ENCODE measurements at regions not wholly inside any gene's neighbourhood (a gene's known extent, or its start where the extent isn't known, plus 50 kb on each side); places are given as distances from the start of the nearest gene placed in this dataset.

DNA sequence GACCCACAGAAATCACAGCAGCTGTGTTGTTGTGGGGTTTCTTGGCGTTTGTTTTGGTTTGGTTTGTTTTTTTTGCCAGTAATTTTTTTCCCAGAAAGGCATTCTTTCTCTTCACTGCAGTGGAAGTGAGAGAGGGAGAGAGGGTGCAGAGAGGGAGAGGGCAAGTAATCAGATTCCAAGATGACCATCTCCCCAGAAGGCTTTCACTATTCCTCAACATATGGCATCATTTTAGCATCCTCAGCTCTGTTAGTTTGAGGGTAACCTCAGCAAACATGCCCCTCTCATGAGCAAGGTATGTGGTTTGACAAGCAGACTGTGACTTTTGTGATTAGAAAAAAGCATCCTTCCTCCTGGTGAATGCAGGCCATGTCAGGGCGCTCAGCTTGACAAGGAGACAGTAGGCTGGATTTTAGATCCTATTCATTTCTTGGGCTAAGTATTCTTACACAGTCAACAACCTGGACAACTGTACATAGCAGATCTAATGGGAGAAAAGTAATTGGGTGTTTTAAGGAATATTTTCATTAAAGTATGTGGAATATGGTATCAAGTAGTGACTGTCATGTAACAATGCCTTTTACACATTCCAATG, 86.3 kb upstream of the PIK3CG start:
- TF ChIP-seq POLR2A (IDR thresholded peaks at IDR 0.05; ENCODE audit: low read length) = no peak
- TF ChIP-seq, protein P1, sequence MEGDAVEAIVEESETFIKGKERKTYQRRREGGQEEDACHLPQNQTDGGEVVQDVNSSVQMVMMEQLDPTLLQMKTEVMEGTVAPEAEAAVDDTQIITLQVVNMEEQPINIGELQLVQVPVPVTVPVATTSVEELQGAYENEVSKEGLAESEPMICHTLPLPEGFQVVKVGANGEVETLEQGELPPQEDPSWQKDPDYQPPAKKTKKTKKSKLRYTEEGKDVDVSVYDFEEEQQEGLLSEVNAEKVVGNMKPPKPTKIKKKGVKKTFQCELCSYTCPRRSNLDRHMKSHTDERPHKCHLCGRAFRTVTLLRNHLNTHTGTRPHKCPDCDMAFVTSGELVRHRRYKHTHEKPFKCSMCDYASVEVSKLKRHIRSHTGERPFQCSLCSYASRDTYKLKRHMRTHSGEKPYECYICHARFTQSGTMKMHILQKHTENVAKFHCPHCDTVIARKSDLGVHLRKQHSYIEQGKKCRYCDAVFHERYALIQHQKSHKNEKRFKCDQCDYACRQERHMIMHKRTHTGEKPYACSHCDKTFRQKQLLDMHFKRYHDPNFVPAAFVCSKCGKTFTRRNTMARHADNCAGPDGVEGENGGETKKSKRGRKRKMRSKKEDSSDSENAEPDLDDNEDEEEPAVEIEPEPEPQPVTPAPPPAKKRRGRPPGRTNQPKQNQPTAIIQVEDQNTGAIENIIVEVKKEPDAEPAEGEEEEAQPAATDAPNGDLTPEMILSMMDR (IDR thresholded peaks at IDR 0.05) = no peak

Data from A549 (cell line).